ENCODE measurements at regions not wholly inside any gene's neighbourhood (a gene's known extent, or its start where the extent isn't known, plus 50 kb on each side); places are given as distances from the start of the nearest gene placed in this dataset.

- Histone ChIP-seq H3K36me3 (ENCODE audit: control insufficient read depth, insufficient read depth, low read length) (no peaks in the 10 kb centered on the region), H3K4me1 (ENCODE audit: control insufficient read depth, insufficient read depth, low read length) (no peaks in the 10 kb centered on the region), H3K27me3 (ENCODE audit: control insufficient read depth, insufficient read depth, low read length) (no peaks in the 10 kb centered on the region), H3K27ac (ENCODE audit: low read length) (no peak overlapping the region), H3K9me3 (replicated peaks; ENCODE audit: control insufficient read depth, low read depth, low read length) (no peaks in the 10 kb centered on the region), H3K4me3 (ENCODE audit: low read length) (no peak overlapping the region)
- no CpG with 5 or more reads among the region's 1 CpG for WGBS (ENCODE audit: insufficient coverage)
- DNase-seq = no peak
These were observed 139.7 kb upstream of the GDNF start for GRCh38 chr5:37979559-37979958.

DNA sequence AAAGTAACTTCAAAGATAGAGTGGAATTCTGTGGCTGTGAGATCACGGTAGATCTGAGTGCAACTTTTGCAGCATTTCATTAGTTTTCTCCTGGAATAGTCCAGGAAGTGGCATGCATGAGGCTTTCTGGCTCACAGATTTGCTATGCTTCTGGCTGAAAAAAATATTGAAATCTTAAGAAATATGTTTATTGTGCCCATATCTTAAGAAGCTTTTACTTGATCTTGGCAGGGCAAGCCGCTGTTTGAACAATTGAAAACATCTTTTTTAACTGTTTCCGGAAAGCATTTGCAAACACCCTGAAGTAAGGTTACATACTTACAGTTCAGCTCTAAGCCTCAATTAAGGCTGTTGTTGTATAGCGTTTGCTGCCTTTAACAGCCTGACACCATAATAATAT is 135.7 kb upstream of the GDNF start:
- WGBS (ENCODE audit: insufficient coverage) = no CpG with 5 or more reads among the region's 4 CpGs
- no peak overlapping the region for H3K27ac ChIP-seq (ENCODE audit: low read length)

GRCh38 chr5:37971483-37972024 is 131.7 kb upstream of the GDNF start:
- no CpG with 5 or more reads among the region's 1 CpG for WGBS (ENCODE audit: insufficient coverage)
- no peak overlapping the region for H3K4me3 ChIP-seq (ENCODE audit: low read length)
- H3K27me3 ChIP-seq (ENCODE audit: control insufficient read depth, insufficient read depth, low read length) = no peaks in the 10 kb centered on the region
- DNase-seq = no peak
- H3K9me3 ChIP-seq (replicated peaks; ENCODE audit: control insufficient read depth, low read depth, low read length) = no peaks in the 10 kb centered on the region
- H3K36me3 ChIP-seq (ENCODE audit: control insufficient read depth, insufficient read depth, low read length) = no peaks in the 10 kb centered on the region
- no peaks in the 10 kb centered on the region for H3K4me1 ChIP-seq (ENCODE audit: control insufficient read depth, insufficient read depth, low read length)
- no peak overlapping the region for H3K27ac ChIP-seq (ENCODE audit: low read length)

More for the DNA sequence above, 135.7 kb upstream of the GDNF start:
- Histone ChIP-seq H3K36me3 (ENCODE audit: control insufficient read depth, insufficient read depth, low read length) (no peaks in the 10 kb centered on the region), H3K4me1 (ENCODE audit: control insufficient read depth, insufficient read depth, low read length) (no peaks in the 10 kb centered on the region), H3K4me3 (ENCODE audit: low read length) (no peak overlapping the region), H3K9me3 (replicated peaks; ENCODE audit: control insufficient read depth, low read depth, low read length) (no peaks in the 10 kb centered on the region), H3K27me3 (ENCODE audit: control insufficient read depth, insufficient read depth, low read length) (no peaks in the 10 kb centered on the region)
- no peak for DNase-seq

DNA sequence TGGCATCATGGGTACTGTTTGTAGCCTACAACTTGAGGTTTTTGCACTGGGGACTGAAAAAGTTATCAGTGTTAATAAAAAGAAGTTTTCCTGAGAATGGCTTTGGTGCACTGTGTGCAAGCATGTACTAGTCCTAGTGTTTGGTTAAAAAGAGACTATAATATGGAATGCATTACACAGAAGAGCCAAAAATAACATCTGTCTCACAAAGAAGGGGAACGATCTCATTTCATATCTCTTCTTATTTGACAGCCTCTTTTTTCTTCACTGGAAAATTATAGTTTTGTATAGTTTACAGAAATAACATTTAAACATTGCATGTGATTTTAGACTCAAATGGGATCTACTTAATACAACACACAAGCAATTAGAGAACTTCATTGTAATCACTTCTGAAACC is 127.0 kb upstream of the GDNF start:
- no peak overlapping the region for H3K27ac ChIP-seq (ENCODE audit: low read length)
- no peaks in the 10 kb centered on the region for H3K27me3 ChIP-seq (ENCODE audit: control insufficient read depth, insufficient read depth, low read length)
- peak; percentile 59 for DNase-seq
- H3K4me3 ChIP-seq (ENCODE audit: low read length) = no peak overlapping the region
- H3K4me1 ChIP-seq (ENCODE audit: control insufficient read depth, insufficient read depth, low read length) = no peaks in the 10 kb centered on the region
- no CpG with 5 or more reads among the region's 1 CpG for WGBS (ENCODE audit: insufficient coverage)
- no peaks in the 10 kb centered on the region for H3K36me3 ChIP-seq (ENCODE audit: control insufficient read depth, insufficient read depth, low read length)
- H3K9me3 ChIP-seq (replicated peaks; ENCODE audit: control insufficient read depth, low read depth, low read length) = no peaks in the 10 kb centered on the region

DNA sequence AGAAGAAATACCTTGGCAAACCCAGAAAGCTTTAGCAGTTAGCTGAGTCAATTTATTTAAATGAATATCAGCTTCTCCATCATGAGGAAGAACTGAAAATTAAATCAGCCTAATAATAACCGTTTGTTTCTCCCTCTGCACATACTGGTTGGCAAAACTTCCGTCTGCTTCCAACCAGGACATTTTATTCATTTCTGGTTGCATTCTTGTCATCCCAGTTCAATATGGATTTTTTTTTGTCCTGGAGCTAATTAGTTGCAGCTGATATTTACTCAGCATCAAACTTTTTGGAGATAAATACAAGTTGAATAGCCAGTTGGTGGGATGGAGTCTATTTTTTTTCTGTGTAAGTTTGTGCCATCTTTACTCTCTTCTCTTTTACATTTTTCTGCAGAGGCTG is 126.5 kb upstream of the GDNF start:
- no peak overlapping the region for H3K27ac ChIP-seq (ENCODE audit: low read length)
- WGBS (ENCODE audit: insufficient coverage) = 0% methylated on average over 1 of the region's 2 CpGs
- H3K9me3 ChIP-seq (replicated peaks; ENCODE audit: control insufficient read depth, low read depth, low read length) = no peaks in the 10 kb centered on the region
- H3K27me3 ChIP-seq (ENCODE audit: control insufficient read depth, insufficient read depth, low read length) = no peaks in the 10 kb centered on the region
- H3K36me3 ChIP-seq (ENCODE audit: control insufficient read depth, insufficient read depth, low read length) = no peaks in the 10 kb centered on the region
- no peak overlapping the region for H3K4me3 ChIP-seq (ENCODE audit: low read length)
- DNase-seq = peak; percentile 14
- no peaks in the 10 kb centered on the region for H3K4me1 ChIP-seq (ENCODE audit: control insufficient read depth, insufficient read depth, low read length)

GRCh38 chr5:37962389-37962788 is 122.5 kb upstream of the GDNF start:
- Histone ChIP-seq H3K27ac (ENCODE audit: low read length) (no peak overlapping the region), H3K9me3 (replicated peaks; ENCODE audit: control insufficient read depth, low read depth, low read length) (peaks cover 11% of the 10 kb centered on the region), H3K27me3 (ENCODE audit: control insufficient read depth, insufficient read depth, low read length) (no peaks in the 10 kb centered on the region), H3K4me1 (ENCODE audit: control insufficient read depth, insufficient read depth, low read length) (no peaks in the 10 kb centered on the region), H3K4me3 (ENCODE audit: low read length) (no peak overlapping the region), H3K36me3 (ENCODE audit: control insufficient read depth, insufficient read depth, low read length) (no peaks in the 10 kb centered on the region)
- WGBS (ENCODE audit: insufficient coverage) = no CpG with 5 or more reads among the region's 1 CpG
- no peak for DNase-seq

- WGBS (ENCODE audit: insufficient coverage) = no CpG with 5 or more reads among the region's 1 CpG
- H3K36me3 ChIP-seq (ENCODE audit: control insufficient read depth, insufficient read depth, low read length) = no peaks in the 10 kb centered on the region
- H3K9me3 ChIP-seq (replicated peaks; ENCODE audit: control insufficient read depth, low read depth, low read length) = peaks cover 11% of the 10 kb centered on the region
- no peaks in the 10 kb centered on the region for H3K27me3 ChIP-seq (ENCODE audit: control insufficient read depth, insufficient read depth, low read length)
- H3K4me1 ChIP-seq (ENCODE audit: control insufficient read depth, insufficient read depth, low read length) = no peaks in the 10 kb centered on the region
- no peak overlapping the region for H3K4me3 ChIP-seq (ENCODE audit: low read length)
- DNase-seq = no peak
- no peak overlapping the region for H3K27ac ChIP-seq (ENCODE audit: low read length)
These were observed 117.4 kb upstream of the GDNF start for GRCh38 chr5:37957218-37957617.

DNA sequence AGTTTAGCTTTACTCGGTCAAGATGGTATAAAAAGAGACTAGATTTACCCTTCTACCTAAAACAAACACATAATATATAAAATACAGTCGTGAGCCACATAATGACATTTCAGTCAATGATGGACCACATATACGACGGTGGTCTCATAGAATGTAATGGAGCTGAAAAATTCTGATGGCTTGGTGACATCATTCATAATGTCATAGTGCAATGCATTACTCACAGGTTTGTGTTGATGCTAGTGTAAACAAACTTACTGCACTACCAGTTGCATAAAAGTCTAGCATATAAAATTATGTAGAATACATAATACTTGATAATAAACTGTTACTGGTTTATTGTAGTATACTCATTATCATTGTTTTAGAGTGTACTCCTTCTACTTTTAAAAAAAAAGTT is 115.9 kb upstream of the GDNF start:
- DNase-seq = no peak
- H3K4me3 ChIP-seq (ENCODE audit: low read length) = no peak overlapping the region
- H3K4me1 ChIP-seq (ENCODE audit: control insufficient read depth, insufficient read depth, low read length) = no peaks in the 10 kb centered on the region
- no CpG with 5 or more reads among the region's 4 CpGs for WGBS (ENCODE audit: insufficient coverage)
- no peaks in the 10 kb centered on the region for H3K36me3 ChIP-seq (ENCODE audit: control insufficient read depth, insufficient read depth, low read length)
- H3K27ac ChIP-seq (ENCODE audit: low read length) = no peak overlapping the region
- H3K9me3 ChIP-seq (replicated peaks; ENCODE audit: control insufficient read depth, low read depth, low read length) = peaks cover 11% of the 10 kb centered on the region
- no peaks in the 10 kb centered on the region for H3K27me3 ChIP-seq (ENCODE audit: control insufficient read depth, insufficient read depth, low read length)

GRCh38 chr5:37954561-37954960 is 114.7 kb upstream of the GDNF start:
- DNase-seq = no peak
- Histone ChIP-seq H3K27ac (ENCODE audit: low read length) (no peak overlapping the region), H3K4me1 (ENCODE audit: control insufficient read depth, insufficient read depth, low read length) (no peaks in the 10 kb centered on the region), H3K4me3 (ENCODE audit: low read length) (no peak overlapping the region), H3K27me3 (ENCODE audit: control insufficient read depth, insufficient read depth, low read length) (no peaks in the 10 kb centered on the region), H3K9me3 (replicated peaks; ENCODE audit: control insufficient read depth, low read depth, low read length) (peaks cover 11% of the 10 kb centered on the region), H3K36me3 (ENCODE audit: control insufficient read depth, insufficient read depth, low read length) (no peaks in the 10 kb centered on the region)

GRCh38 chr5:37951946-37952721 is 112.3 kb upstream of the GDNF start:
- no peaks in the 10 kb centered on the region for H3K9me3 ChIP-seq (replicated peaks; ENCODE audit: control insufficient read depth, low read depth, low read length)
- H3K4me1 ChIP-seq (ENCODE audit: control insufficient read depth, insufficient read depth, low read length) = no peaks in the 10 kb centered on the region
- H3K36me3 ChIP-seq (ENCODE audit: control insufficient read depth, insufficient read depth, low read length) = no peaks in the 10 kb centered on the region
- WGBS (ENCODE audit: insufficient coverage) = 31% methylated on average over 19 of the region's 32 CpGs
- H3K27ac ChIP-seq (ENCODE audit: low read length) = no peak overlapping the region
- no peak overlapping the region for H3K4me3 ChIP-seq (ENCODE audit: low read length)
- no peak for DNase-seq
- H3K27me3 ChIP-seq (ENCODE audit: control insufficient read depth, insufficient read depth, low read length) = no peaks in the 10 kb centered on the region

DNA sequence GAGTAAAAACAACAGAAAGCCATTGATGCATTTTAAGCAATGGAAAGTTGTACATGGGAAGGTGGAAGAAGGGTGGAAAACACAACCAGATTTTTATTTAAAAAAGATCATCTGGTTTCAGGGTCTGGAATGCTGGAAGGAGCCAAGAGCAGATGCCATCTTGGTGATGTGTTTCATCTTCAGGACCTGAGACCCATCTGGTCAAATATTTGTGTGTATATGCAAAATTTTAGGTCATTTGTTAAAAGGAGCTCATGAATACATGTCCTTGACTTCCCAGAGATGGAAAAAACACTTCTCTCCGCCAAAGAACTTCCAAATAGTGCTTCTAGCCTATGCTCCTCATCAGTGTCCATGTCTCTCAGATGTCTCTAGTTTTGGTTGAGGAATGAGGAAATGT is 110.6 kb upstream of the GDNF start:
- Histone ChIP-seq H3K27me3 (ENCODE audit: control insufficient read depth, insufficient read depth, low read length) (no peaks in the 10 kb centered on the region), H3K27ac (ENCODE audit: low read length) (no peak overlapping the region), H3K4me3 (ENCODE audit: low read length) (no peak overlapping the region), H3K4me1 (ENCODE audit: control insufficient read depth, insufficient read depth, low read length) (no peaks in the 10 kb centered on the region), H3K9me3 (replicated peaks; ENCODE audit: control insufficient read depth, low read depth, low read length) (no peaks in the 10 kb centered on the region), H3K36me3 (ENCODE audit: control insufficient read depth, insufficient read depth, low read length) (no peaks in the 10 kb centered on the region)
- no peak for DNase-seq
- no CpG with 5 or more reads among the region's 1 CpG for WGBS (ENCODE audit: insufficient coverage)

Measured in muscle of leg (tissue), 3 donors.